GM23248 (cell line): ENCODE measurements at regions not wholly inside any gene's neighbourhood (a gene's known extent, or its start where the extent isn't known, plus 50 kb on each side); places are given as distances from the start of the nearest gene placed in this dataset.
"Not testable (repeated sequence)": the region's sequence is repeated elsewhere in the genome, so short reads cannot be mapped to it uniquely, and the experiment has no call there.

Experiments
- DNase-seq: peaks from one replicate; pipeline ENCODE4 v3.0.0-alpha.2; 2015
- H2AFZ ChIP-seq: fragments of 200-600 bp; sonication (generic); 2 replicates; pipeline ENCODE4 v1.6.1; 2016; ENCODE audit warnings: antibody characterized with exemption
- H3F3A ChIP-seq: fragments of 200-600 bp; sonication (generic); 2 replicates; pipeline ENCODE4 v1.6.1; 2016; ENCODE audit warnings: mild to moderate bottlenecking, antibody characterized with exemption, mixed run types; ENCODE audit not compliant: insufficient read depth
- H3K27ac ChIP-seq: fragments of 200-600 bp; sonication (generic); 2 replicates; pipeline ENCODE4 v1.5.1; 2016; ENCODE audit warnings: mild to moderate bottlenecking
- H3K27me3 ChIP-seq: fragments of 200-600 bp; sonication (generic); replicated peaks from 2 replicates; pipeline ENCODE4 v1.6.1; 2016; ENCODE audit warnings: mild to moderate bottlenecking; ENCODE audit not compliant: insufficient read depth
- H3K36me3 ChIP-seq: fragments of 200-600 bp; sonication (generic); 2 replicates; pipeline ENCODE4 v1.6.1; 2016; ENCODE audit warnings: low read depth, mild to moderate bottlenecking
- H3K4me1 ChIP-seq: fragments of 200-600 bp; sonication (generic); 2 replicates; pipeline ENCODE4 v1.6.1; 2016; ENCODE audit warnings: mild to moderate bottlenecking; ENCODE audit not compliant: insufficient read depth
- H3K4me2 ChIP-seq: fragments of 200-600 bp; sonication (generic); one replicate; pipeline ENCODE4 v1.6.1; 2016; ENCODE audit warnings: mild to moderate bottlenecking; ENCODE audit not compliant: unreplicated experiment
- H3K4me3 ChIP-seq: fragments of 200-600 bp; sonication (generic); 2 replicates; pipeline ENCODE4 v1.5.1; 2016; ENCODE audit warnings: mild to moderate bottlenecking
- H3K79me2 ChIP-seq: fragments of 200-600 bp; sonication (generic); 2 replicates; pipeline ENCODE4 v1.6.1; 2016; ENCODE audit warnings: mild to moderate bottlenecking; ENCODE audit not compliant: insufficient read depth
- H3K9ac ChIP-seq: fragments of 200-600 bp; sonication (generic); 2 replicates; pipeline ENCODE4 v1.6.1; 2016; ENCODE audit warnings: mild to moderate bottlenecking
- H3K9me2 ChIP-seq: fragments of 200-600 bp; sonication (generic); 2 replicates; pipeline ENCODE4 v1.6.1; 2016; ENCODE audit warnings: mixed run types, mild to moderate bottlenecking, moderate library complexity; ENCODE audit not compliant: insufficient read depth
- H3K9me3 ChIP-seq: fragments of 200-600 bp; sonication (generic); one replicate; pipeline ENCODE4 v1.6.1; 2017; ENCODE audit warnings: low read depth
- H4K20me1 ChIP-seq: fragments of 200-600 bp; sonication (generic); 2 replicates; pipeline ENCODE4 v1.6.0; 2016; ENCODE audit not compliant: insufficient read depth
- EZH2 ChIP-seq: fragments of 200-600 bp; sonication (generic); IDR thresholded peaks from 2 replicates; pipeline ENCODE4 v1.6.1; 2018; ENCODE audit warnings: antibody characterized with exemption, mild to moderate bottlenecking; ENCODE audit not compliant: insufficient read depth, poor library complexity, severe bottlenecking
- EZH2phosphoT487 ChIP-seq: fragments of 200-600 bp; sonication (generic); IDR thresholded peaks from 2 replicates; pipeline ENCODE4 v1.6.1; 2018; ENCODE audit warnings: antibody characterized with exemption, moderate library complexity, mild to moderate bottlenecking, low read depth; ENCODE audit not compliant: insufficient read depth
- WGBS, 2 experiments: methylation state at CpG; one replicate each; pipeline ENCODE4 v1.1.6; 2015 to 2017; ENCODE audit warnings: low lambda C conversion rate in 2 of 2, low coverage in 1 of 2; ENCODE audit errors: missing lambda C conversion rate in 2 of 2; 5-methylcytosine and 5-hydroxymethylcytosine counted together
- in situ Hi-C: fragments of 300-500 bp; cut with MboI; formaldehyde crosslinking; loops from 2 replicates; pipeline ENCODE4 v1.15.0; 2020

DNA sequence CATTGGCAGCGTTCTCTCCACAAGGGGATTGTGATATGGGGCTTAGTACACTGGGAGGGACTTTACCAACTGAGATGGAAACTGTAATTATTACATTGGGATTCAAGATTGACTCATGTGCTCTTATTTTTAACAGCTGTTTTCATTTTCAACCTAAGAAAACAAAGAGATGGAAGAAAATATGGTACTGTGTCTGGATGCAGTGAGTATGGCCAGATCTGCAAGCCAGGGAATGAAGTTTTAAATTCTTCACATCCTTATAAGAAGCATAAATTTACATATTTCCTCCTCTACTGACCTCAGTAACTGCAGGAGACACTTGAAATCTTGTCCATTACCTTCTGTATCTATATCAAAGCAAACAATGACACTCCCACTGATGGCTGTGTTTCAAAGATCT, 81.5 kb upstream of the EDEM3 start:
- H4K20me1 ChIP-seq = no peaks in the 10 kb centered on the region
- WGBS, 2 experiments = 54 to 65% methylated on average over 1 of the region's 1 CpG
- no peak overlapping the region for H3K9ac ChIP-seq
- peaks cover 34% of the 10 kb centered on the region for H3F3A ChIP-seq
- no peak overlapping the region for H3K27ac ChIP-seq
- H2AFZ ChIP-seq = no peak overlapping the region
- peaks cover 27% of the 10 kb centered on the region for H3K4me1 ChIP-seq
- H3K36me3 ChIP-seq = no peaks in the 10 kb centered on the region
- no peak for DNase-seq
- in situ Hi-C loops = no loop called here
- H3K4me3 ChIP-seq = no peak overlapping the region
- H3K27me3 ChIP-seq = no peaks in the 10 kb centered on the region
- no peak overlapping the region for H3K4me2 ChIP-seq
- no peaks in the 10 kb centered on the region for H3K9me3 ChIP-seq
- H3K9me2 ChIP-seq = no peaks in the 10 kb centered on the region
- no peaks in the 10 kb centered on the region for H3K79me2 ChIP-seq
- no peak for TF ChIP-seq EZH2

DNA sequence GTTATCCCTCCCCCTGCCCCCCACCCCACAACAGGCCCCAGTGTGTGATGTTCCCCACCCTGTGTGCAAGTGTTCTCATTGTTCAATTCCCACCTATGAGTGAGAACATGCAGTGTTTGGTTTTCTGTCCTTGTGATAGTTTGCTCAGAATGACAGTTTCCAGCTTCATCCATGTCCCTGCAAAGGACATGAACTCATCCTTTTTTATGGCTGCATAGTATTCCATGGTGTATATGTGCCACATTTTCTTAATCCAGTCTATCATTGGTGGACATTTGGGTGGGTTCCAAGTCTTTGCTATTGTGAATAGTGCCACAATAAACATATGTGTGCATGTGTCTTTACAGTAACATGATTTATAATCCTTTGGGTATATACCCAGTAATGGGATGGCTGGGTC, 79.3 kb upstream of the EDEM3 start:
- H2AFZ ChIP-seq, H3K4me2 ChIP-seq, H4K20me1 ChIP-seq, H3K36me3 ChIP-seq, H3K4me3 ChIP-seq, H3K9ac ChIP-seq, DNase-seq, H3K27ac ChIP-seq, H3K9me3 ChIP-seq, H3K27me3 ChIP-seq, H3K9me2 ChIP-seq, H3K79me2 ChIP-seq, in situ Hi-C loops: not testable (repeated sequence)
- peaks cover 30% of the 10 kb centered on the region for H3F3A ChIP-seq
- peaks cover 24% of the 10 kb centered on the region for H3K4me1 ChIP-seq

DNA sequence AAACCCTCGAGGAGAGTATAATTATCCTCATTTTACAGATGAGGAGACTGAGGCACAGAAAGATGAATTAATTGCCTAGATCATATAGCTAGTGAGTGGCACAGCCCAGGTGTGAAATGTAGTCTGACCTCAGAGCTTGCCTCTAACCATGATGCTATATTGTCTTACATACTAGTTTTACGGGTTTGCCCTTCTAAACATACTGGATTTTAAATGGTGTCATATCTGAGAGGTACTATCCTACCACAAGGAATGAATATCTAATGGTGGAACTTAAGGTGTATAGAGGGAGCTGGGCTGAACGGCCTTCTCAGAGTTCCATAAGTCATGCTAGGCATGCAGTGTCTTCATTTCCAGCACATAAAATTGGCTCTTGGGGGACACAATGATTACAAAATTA, 77.9 kb upstream of the EDEM3 start:
- H4K20me1 ChIP-seq = no peaks in the 10 kb centered on the region
- in situ Hi-C loops = no loop called here
- WGBS, 2 experiments = 81 to 87% methylated on average over 3 of the region's 3 CpGs
- H3K9me3 ChIP-seq = no peaks in the 10 kb centered on the region
- no peak overlapping the region for H3K9ac ChIP-seq
- H3K36me3 ChIP-seq = no peaks in the 10 kb centered on the region
- no peak overlapping the region for H3K27ac ChIP-seq
- TF ChIP-seq EZH2phosphoT487 (no peak), EZH2 (no peak)
- DNase-seq = no peak
- no peaks in the 10 kb centered on the region for H3K79me2 ChIP-seq
- peaks cover 21% of the 10 kb centered on the region for H3F3A ChIP-seq
- H3K27me3 ChIP-seq = no peaks in the 10 kb centered on the region
- peaks cover 20% of the 10 kb centered on the region for H3K4me1 ChIP-seq
- H3K9me2 ChIP-seq = no peaks in the 10 kb centered on the region
- no peak overlapping the region for H3K4me3 ChIP-seq
- H3K4me2 ChIP-seq = no peak overlapping the region
- no peak overlapping the region for H2AFZ ChIP-seq

DNA sequence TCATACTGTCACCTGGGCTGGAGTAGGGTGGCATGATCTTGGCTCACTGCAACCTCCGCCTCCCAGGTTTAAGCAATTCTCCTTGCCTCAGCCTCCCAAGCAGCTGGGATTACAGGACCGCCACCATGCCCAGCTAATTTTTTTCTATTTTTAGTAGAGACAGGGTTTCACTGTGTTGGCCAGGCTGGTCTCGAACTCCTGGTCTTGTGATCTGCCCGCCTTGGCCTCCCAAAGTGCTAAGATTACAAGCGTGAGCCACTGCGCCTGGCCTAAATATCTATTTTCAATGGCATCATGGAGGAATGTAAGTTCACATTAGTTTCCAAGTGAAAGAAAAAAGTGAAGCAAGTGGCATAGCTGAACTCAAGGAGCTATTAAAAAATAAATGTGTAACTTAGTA, 74.8 kb upstream of the EDEM3 start:
- H3K27me3 ChIP-seq, H3K36me3 ChIP-seq, H3F3A ChIP-seq, H3K4me1 ChIP-seq, H3K9me3 ChIP-seq, H4K20me1 ChIP-seq, in situ Hi-C loops, H3K79me2 ChIP-seq, H3K4me3 ChIP-seq, DNase-seq, H3K9me2 ChIP-seq, H3K9ac ChIP-seq, H3K4me2 ChIP-seq, H3K27ac ChIP-seq, H2AFZ ChIP-seq: not testable (repeated sequence)
- 98 to 100% methylated on average over 6 of the region's 6 CpGs for WGBS, 2 experiments

DNA sequence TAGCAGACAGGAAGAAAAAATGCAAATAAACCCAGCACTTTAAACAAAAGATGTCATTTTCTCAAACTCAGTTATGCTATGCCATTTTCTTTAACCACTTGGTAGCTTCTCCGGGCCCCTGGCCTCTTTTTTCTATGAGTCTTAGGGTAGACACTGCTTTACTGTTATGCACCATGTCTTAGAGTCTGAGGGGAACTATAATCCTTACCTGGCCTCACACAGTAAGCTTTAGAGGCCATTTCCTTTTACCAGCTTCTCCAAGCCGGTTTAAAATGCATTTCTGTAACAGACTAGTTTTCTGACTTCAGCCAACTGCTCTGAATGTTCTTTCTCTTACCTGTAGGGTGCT, 73.7 kb upstream of the EDEM3 start:
- Histone ChIP-seq H3K4me1 (peaks cover 10% of the 10 kb centered on the region), H2AFZ (no peak overlapping the region), H3K27me3 (no peaks in the 10 kb centered on the region), H3K27ac (no peak overlapping the region), H3F3A (peaks cover 4% of the 10 kb centered on the region; the same call in 1 of the 2 replicates), H3K4me2 (no peak overlapping the region), H3K36me3 (no peaks in the 10 kb centered on the region), H3K9me3 (no peaks in the 10 kb centered on the region), H4K20me1 (no peaks in the 10 kb centered on the region), H3K9me2 (no peaks in the 10 kb centered on the region), H3K9ac (no peak overlapping the region), H3K4me3 (no peak overlapping the region), H3K79me2 (no peaks in the 10 kb centered on the region)
- DNase-seq = no peak
- in situ Hi-C loops = no loop called here
- TF ChIP-seq EZH2 (no peak), EZH2phosphoT487 (no peak)
- WGBS, 2 experiments = 96 to 98% methylated on average over 2 of the region's 2 CpGs
